ENCODE measurements at regions not wholly inside any gene's neighbourhood (a gene's known extent, or its start where the extent isn't known, plus 50 kb on each side); places are given as distances from the start of the nearest gene placed in this dataset.
"Not testable (repeated sequence)": the region's sequence is repeated elsewhere in the genome, so short reads cannot be mapped to it uniquely, and the experiment has no call there.

- no peaks in the 10 kb centered on the region for H3K9me3 ChIP-seq (ENCODE audit: control insufficient read depth in 3 of 3, low read length in 3 of 3)
- H3K36me3 ChIP-seq (ENCODE audit: control insufficient read depth in 3 of 3, insufficient read depth in 3 of 3, low read length in 3 of 3) = no peaks in the 10 kb centered on the region
- H3K4me1 ChIP-seq (ENCODE audit: control insufficient read depth in 3 of 3, insufficient read depth in 3 of 3, low read length in 3 of 3) = no peaks in the 10 kb centered on the region
- no peak overlapping the region for H3K27ac ChIP-seq (ENCODE audit: low read depth, low read length)
- H3K9ac ChIP-seq (ENCODE audit: low read depth in 1 of 3, low read length in 3 of 3) = no peak overlapping the region
- H3K4me3 ChIP-seq (ENCODE audit: low read length in 3 of 3) = no peak overlapping the region
- no peaks in the 10 kb centered on the region for H3K27me3 ChIP-seq (ENCODE audit: control insufficient read depth in 3 of 3, insufficient read depth in 3 of 3, low read length in 3 of 3)
These were observed 65.4 kb upstream of the BEND6 start for GRCh38 chr6:56889492-56889891.

- Histone ChIP-seq H3K9ac (ENCODE audit: low read depth in 1 of 3, low read length in 3 of 3) (no peak overlapping the region), H3K4me1 (ENCODE audit: control insufficient read depth in 3 of 3, insufficient read depth in 3 of 3, low read length in 3 of 3) (no peaks in the 10 kb centered on the region)
These were observed 66.2 kb upstream of the BEND6 start for GRCh38 chr6:56888687-56889086.

GRCh38 chr6:56887086-56887485 is 67.8 kb upstream of the BEND6 start:
- H3K27ac ChIP-seq (ENCODE audit: low read depth, low read length) = no peak overlapping the region
- H3K4me1 ChIP-seq (ENCODE audit: control insufficient read depth in 3 of 3, insufficient read depth in 3 of 3, low read length in 3 of 3) = no peaks in the 10 kb centered on the region
- no peak overlapping the region for H3K9ac ChIP-seq (ENCODE audit: low read depth in 1 of 3, low read length in 3 of 3)
- H3K4me3 ChIP-seq (ENCODE audit: low read length in 3 of 3) = no peak overlapping the region
- H3K36me3 ChIP-seq (ENCODE audit: control insufficient read depth in 3 of 3, insufficient read depth in 3 of 3, low read length in 3 of 3) = no peaks in the 10 kb centered on the region
- H3K27me3 ChIP-seq (ENCODE audit: control insufficient read depth in 3 of 3, insufficient read depth in 3 of 3, low read length in 3 of 3) = no peaks in the 10 kb centered on the region
- no peaks in the 10 kb centered on the region for H3K9me3 ChIP-seq (ENCODE audit: control insufficient read depth in 3 of 3, low read length in 3 of 3)

More at GRCh38 chr6:56888687-56889086, 66.2 kb upstream of the BEND6 start:
- Histone ChIP-seq H3K9me3 (ENCODE audit: control insufficient read depth in 3 of 3, low read length in 3 of 3) (no peaks in the 10 kb centered on the region), H3K4me3 (ENCODE audit: low read length in 3 of 3) (no peak overlapping the region), H3K27ac (ENCODE audit: low read depth, low read length) (no peak overlapping the region), H3K27me3 (ENCODE audit: control insufficient read depth in 3 of 3, insufficient read depth in 3 of 3, low read length in 3 of 3) (no peaks in the 10 kb centered on the region), H3K36me3 (ENCODE audit: control insufficient read depth in 3 of 3, insufficient read depth in 3 of 3, low read length in 3 of 3) (no peaks in the 10 kb centered on the region)

- Histone ChIP-seq H3K9me3 (ENCODE audit: control insufficient read depth in 3 of 3, low read length in 3 of 3) (no peaks in the 10 kb centered on the region), H3K27me3 (ENCODE audit: control insufficient read depth in 3 of 3, insufficient read depth in 3 of 3, low read length in 3 of 3) (no peaks in the 10 kb centered on the region), H3K27ac (ENCODE audit: low read depth, low read length) (no peak overlapping the region), H3K36me3 (ENCODE audit: control insufficient read depth in 3 of 3, insufficient read depth in 3 of 3, low read length in 3 of 3) (no peaks in the 10 kb centered on the region), H3K4me1 (ENCODE audit: control insufficient read depth in 3 of 3, insufficient read depth in 3 of 3, low read length in 3 of 3) (no peaks in the 10 kb centered on the region), H3K9ac (ENCODE audit: low read depth in 1 of 3, low read length in 3 of 3) (no peak overlapping the region), H3K4me3 (ENCODE audit: low read length in 3 of 3) (no peak overlapping the region)
These were observed 77.0 kb upstream of the BEND6 start for GRCh38 chr6:56877922-56878321.

- Histone ChIP-seq H3K9me3 (ENCODE audit: control insufficient read depth in 3 of 3, low read length in 3 of 3) (no peaks in the 10 kb centered on the region), H3K4me3 (ENCODE audit: low read length in 3 of 3) (no peak overlapping the region), H3K9ac (ENCODE audit: low read depth in 1 of 3, low read length in 3 of 3) (no peak overlapping the region), H3K27me3 (ENCODE audit: control insufficient read depth in 3 of 3, insufficient read depth in 3 of 3, low read length in 3 of 3) (no peaks in the 10 kb centered on the region), H3K36me3 (ENCODE audit: control insufficient read depth in 3 of 3, insufficient read depth in 3 of 3, low read length in 3 of 3) (no peaks in the 10 kb centered on the region), H3K4me1 (ENCODE audit: control insufficient read depth in 3 of 3, insufficient read depth in 3 of 3, low read length in 3 of 3) (no peaks in the 10 kb centered on the region), H3K27ac (ENCODE audit: low read depth, low read length) (no peak overlapping the region)
These were observed 78.9 kb upstream of the BEND6 start for GRCh38 chr6:56875961-56876360.

GRCh38 chr6:56875523-56875922 is 79.4 kb upstream of the BEND6 start:
- Histone ChIP-seq H3K4me3 (ENCODE audit: low read length in 3 of 3) (no peak overlapping the region), H3K9me3 (ENCODE audit: control insufficient read depth in 3 of 3, low read length in 3 of 3) (no peaks in the 10 kb centered on the region), H3K36me3 (ENCODE audit: control insufficient read depth in 3 of 3, insufficient read depth in 3 of 3, low read length in 3 of 3) (no peaks in the 10 kb centered on the region), H3K9ac (ENCODE audit: low read depth in 1 of 3, low read length in 3 of 3) (no peak overlapping the region), H3K4me1 (ENCODE audit: control insufficient read depth in 3 of 3, insufficient read depth in 3 of 3, low read length in 3 of 3) (no peaks in the 10 kb centered on the region), H3K27me3 (ENCODE audit: control insufficient read depth in 3 of 3, insufficient read depth in 3 of 3, low read length in 3 of 3) (no peaks in the 10 kb centered on the region), H3K27ac (ENCODE audit: low read depth, low read length) (no peak overlapping the region)

GRCh38 chr6:56874328-56874727 is 80.6 kb upstream of the BEND6 start:
- Histone ChIP-seq H3K9me3 (ENCODE audit: control insufficient read depth in 3 of 3, low read length in 3 of 3) (no peaks in the 10 kb centered on the region), H3K4me1 (ENCODE audit: control insufficient read depth in 3 of 3, insufficient read depth in 3 of 3, low read length in 3 of 3) (no peaks in the 10 kb centered on the region), H3K4me3 (ENCODE audit: low read length in 3 of 3) (no peak overlapping the region), H3K27me3 (ENCODE audit: control insufficient read depth in 3 of 3, insufficient read depth in 3 of 3, low read length in 3 of 3) (no peaks in the 10 kb centered on the region), H3K9ac (ENCODE audit: low read depth in 1 of 3, low read length in 3 of 3) (no peak overlapping the region), H3K36me3 (ENCODE audit: control insufficient read depth in 3 of 3, insufficient read depth in 3 of 3, low read length in 3 of 3) (no peaks in the 10 kb centered on the region), H3K27ac (ENCODE audit: low read depth, low read length) (no peak overlapping the region)

- H3K36me3 ChIP-seq (ENCODE audit: control insufficient read depth in 3 of 3, insufficient read depth in 3 of 3, low read length in 3 of 3); H3K27ac ChIP-seq (ENCODE audit: low read depth, low read length); H3K4me3 ChIP-seq (ENCODE audit: low read length in 3 of 3); H3K9ac ChIP-seq (ENCODE audit: low read depth in 1 of 3, low read length in 3 of 3); H3K27me3 ChIP-seq (ENCODE audit: control insufficient read depth in 3 of 3, insufficient read depth in 3 of 3, low read length in 3 of 3); H3K4me1 ChIP-seq (ENCODE audit: control insufficient read depth in 3 of 3, insufficient read depth in 3 of 3, low read length in 3 of 3); H3K9me3 ChIP-seq (ENCODE audit: control insufficient read depth in 3 of 3, low read length in 3 of 3): not testable (repeated sequence)
These were observed 84.9 kb upstream of the BEND6 start for GRCh38 chr6:56870053-56870452.

GRCh38 chr6:56869346-56869745 is 85.6 kb upstream of the BEND6 start:
- Histone ChIP-seq H3K4me1 (ENCODE audit: control insufficient read depth in 3 of 3, insufficient read depth in 3 of 3, low read length in 3 of 3) (no peaks in the 10 kb centered on the region), H3K27me3 (ENCODE audit: control insufficient read depth in 3 of 3, insufficient read depth in 3 of 3, low read length in 3 of 3) (no peaks in the 10 kb centered on the region), H3K27ac (ENCODE audit: low read depth, low read length) (no peak overlapping the region), H3K36me3 (ENCODE audit: control insufficient read depth in 3 of 3, insufficient read depth in 3 of 3, low read length in 3 of 3) (no peaks in the 10 kb centered on the region), H3K4me3 (ENCODE audit: low read length in 3 of 3) (no peak overlapping the region), H3K9ac (ENCODE audit: low read depth in 1 of 3, low read length in 3 of 3) (no peak overlapping the region), H3K9me3 (ENCODE audit: control insufficient read depth in 3 of 3, low read length in 3 of 3) (no peaks in the 10 kb centered on the region)

GRCh38 chr6:56868687-56869086 is 86.2 kb upstream of the BEND6 start:
- Histone ChIP-seq H3K9me3 (ENCODE audit: control insufficient read depth in 3 of 3, low read length in 3 of 3) (no peaks in the 10 kb centered on the region), H3K36me3 (ENCODE audit: control insufficient read depth in 3 of 3, insufficient read depth in 3 of 3, low read length in 3 of 3) (no peaks in the 10 kb centered on the region), H3K4me1 (ENCODE audit: control insufficient read depth in 3 of 3, insufficient read depth in 3 of 3, low read length in 3 of 3) (peaks cover 0 to 6% (median 0%) of the 10 kb centered on the region in 3 donors), H3K27ac (ENCODE audit: low read depth, low read length) (no peak overlapping the region), H3K4me3 (ENCODE audit: low read length in 3 of 3) (no peak overlapping the region), H3K9ac (ENCODE audit: low read depth in 1 of 3, low read length in 3 of 3) (no peak overlapping the region), H3K27me3 (ENCODE audit: control insufficient read depth in 3 of 3, insufficient read depth in 3 of 3, low read length in 3 of 3) (no peaks in the 10 kb centered on the region)
